SK-N-SH (cell line): ENCODE measurements at regions not wholly inside any gene's neighbourhood (a gene's known extent, or its start where the extent isn't known, plus 50 kb on each side); places are given as distances from the start of the nearest gene placed in this dataset.

Experiments used
- CTCF ChIP-seq: fragments of 200-600 bp; sonication (generic); IDR thresholded peaks from 2 replicates; pipeline ENCODE4 v1.6.1; 2017; ENCODE audit warnings: antibody characterized with exemption, mild to moderate bottlenecking, moderate library complexity
- MAX ChIP-seq: IDR thresholded peaks from 2 replicates; pipeline ENCODE4 v1.4.0; 2012; ENCODE audit warnings: low read depth
- SIN3A ChIP-seq: IDR thresholded peaks from 2 replicates; pipeline ENCODE4 v1.6.1; 2012; ENCODE audit warnings: low read depth, mild to moderate bottlenecking, low read length, moderate library complexity, borderline replicate concordance

GRCh38 chr1:193419295-193419694, 232.9 kb upstream of the B3GALT2 start:
- TF ChIP-seq SIN3A = no peak
- no peak for TF ChIP-seq CTCF
- TF ChIP-seq MAX = no peak
